PFSK-1 (cell line): ENCODE measurements at regions not wholly inside any gene's neighbourhood (a gene's known extent, or its start where the extent isn't known, plus 50 kb on each side); places are given as distances from the start of the nearest gene placed in this dataset.

Experiments used
- FOXP2 ChIP-seq: optimal IDR thresholded peaks from 2 replicates; pipeline ENCODE3; 2011; ENCODE audit warnings: borderline replicate concordance, control low read depth, inconsistent platforms; ENCODE audit not compliant: insufficient read depth; ENCODE audit errors: extremely low read length, extremely low read depth
- POLR2AphosphoS5 ChIP-seq: IDR thresholded peaks from 2 replicates; pipeline ENCODE4 v1.6.1; 2012; ENCODE audit warnings: low read depth, mild to moderate bottlenecking, control low read depth, low read length, moderate library complexity
- REST ChIP-seq, 2 experiments: IDR thresholded peaks; 2 replicates each; pipeline versions ENCODE4 v1.6.1 to v1.8.0; 2011 to 2012; ENCODE audit warnings: low read depth in 2 of 2, low read length in 2 of 2, control low read depth in 1 of 2, inconsistent platforms in 1 of 2, mild to moderate bottlenecking in 1 of 2, moderate library complexity in 1 of 2; ENCODE audit not compliant: insufficient read depth in 1 of 2
- SIN3A ChIP-seq: IDR thresholded peaks from 2 replicates; pipeline ENCODE4 v1.6.1; 2012; ENCODE audit warnings: mild to moderate bottlenecking, low read length, moderate library complexity, borderline replicate concordance; ENCODE audit not compliant: insufficient read depth
- TAF1 ChIP-seq: IDR thresholded peaks from 2 replicates; pipeline ENCODE4 v1.6.1; 2012; ENCODE audit warnings: low read length, control low read depth, borderline replicate concordance; ENCODE audit not compliant: insufficient read depth

GRCh38 chr4:26056406-26056805, 142.4 kb downstream of the SMIM20 start:
- TF ChIP-seq FOXP2 (no peak), POLR2AphosphoS5 (no peak), REST (IDR thresholded peaks at IDR 0.05; ENCODE audit: insufficient read depth in 1 of 2, low read depth in 2 of 2, low read length in 2 of 2) (no peak), SIN3A (no peak), TAF1 (no peak)

GRCh38 chr4:26058537-26058936, 144.5 kb downstream of the SMIM20 start:
- no peak for TF ChIP-seq REST (IDR thresholded peaks at IDR 0.05; ENCODE audit: insufficient read depth in 1 of 2, low read depth in 2 of 2, low read length in 2 of 2)
- TF ChIP-seq FOXP2: no peak
- TF ChIP-seq POLR2AphosphoS5: no peak
- no peak for TF ChIP-seq SIN3A
- no peak for TF ChIP-seq TAF1

GRCh38 chr4:26059391-26060154, 145.6 kb downstream of the SMIM20 start:
- no peak for TF ChIP-seq FOXP2
- TF ChIP-seq TAF1: no peak
- TF ChIP-seq REST (IDR thresholded peaks at IDR 0.05; ENCODE audit: insufficient read depth in 1 of 2, low read depth in 2 of 2, low read length in 2 of 2): no peak
- no peak for TF ChIP-seq POLR2AphosphoS5

GRCh38 chr4:26060286-26060685, 146.3 kb downstream of the SMIM20 start:
- TF ChIP-seq REST (IDR thresholded peaks at IDR 0.05; ENCODE audit: insufficient read depth in 1 of 2, low read depth in 2 of 2, low read length in 2 of 2): no peak
- TF ChIP-seq SIN3A: no peak
- no peak for TF ChIP-seq POLR2AphosphoS5
- TF ChIP-seq TAF1: no peak
- no peak for TF ChIP-seq FOXP2
